H9 (cell line): ENCODE measurements at regions not wholly inside any gene's neighbourhood (a gene's known extent, or its start where the extent isn't known, plus 50 kb on each side); places are given as distances from the start of the nearest gene placed in this dataset.

ENCODE experiments used
- DNase-seq: peaks from one replicate; pipeline ENCODE4 v3.0.0-alpha.2; 2017
- H2AFZ ChIP-seq: one replicate; pipeline ENCODE4 v1.6.1; 2013; ENCODE audit warnings: mild to moderate bottlenecking, low read length, control low read depth, moderate library complexity
- H2AK5ac ChIP-seq: 2 replicates; pipeline ENCODE4 v1.6.1; 2013; ENCODE audit warnings: low read length, control low read depth, mixed read lengths; ENCODE audit not compliant: insufficient read length
- H2BK120ac ChIP-seq: one replicate; pipeline ENCODE4 v1.6.1; 2013; ENCODE audit warnings: low read depth, mild to moderate bottlenecking, low read length, control low read depth, inconsistent platforms; ENCODE audit not compliant: poor library complexity, severe bottlenecking
- H2BK12ac ChIP-seq: 2 replicates; pipeline ENCODE4 v1.6.1; 2013; ENCODE audit warnings: low read length, control low read depth, mixed read lengths, low read depth; ENCODE audit not compliant: insufficient read length
- H2BK15ac ChIP-seq: 2 replicates; pipeline ENCODE4 v1.6.1; 2013; ENCODE audit warnings: low read depth, low read length, control low read depth
- H2BK20ac ChIP-seq: one replicate; pipeline ENCODE4 v1.6.1; 2013; ENCODE audit warnings: low read depth, mild to moderate bottlenecking, low read length, control low read depth, inconsistent platforms; ENCODE audit not compliant: poor library complexity, severe bottlenecking
- H2BK5ac ChIP-seq: 2 replicates; pipeline ENCODE4 v1.6.1; 2013; ENCODE audit warnings: low read length, control low read depth, mixed read lengths; ENCODE audit not compliant: insufficient read length
- H3K14ac ChIP-seq: 2 replicates; pipeline ENCODE4 v1.6.1; 2013; ENCODE audit warnings: low read length, control low read depth; ENCODE audit not compliant: insufficient read depth
- H3K18ac ChIP-seq: 2 replicates; pipeline ENCODE4 v1.6.1; 2013; ENCODE audit warnings: low read depth, mild to moderate bottlenecking, mixed read lengths, low read length, control low read depth; ENCODE audit not compliant: insufficient read length
- H3K23ac ChIP-seq: 2 replicates; pipeline ENCODE4 v1.6.1; 2013; ENCODE audit warnings: low read length, control low read depth, mixed read lengths, low read depth; ENCODE audit not compliant: insufficient read length
- H3K23me2 ChIP-seq: 2 replicates; pipeline ENCODE4 v1.6.1; 2013; ENCODE audit warnings: low read depth, mild to moderate bottlenecking, mixed read lengths, low read length, control low read depth; ENCODE audit not compliant: insufficient read length, poor library complexity, severe bottlenecking
- H3K27ac ChIP-seq: 2 replicates; pipeline ENCODE4 v1.5.1; 2013; ENCODE audit warnings: low read length, control low read depth, mixed read lengths, low read depth; ENCODE audit not compliant: insufficient read length
- H3K27me3 ChIP-seq: 2 replicates; pipeline ENCODE4 v1.6.1; 2013; ENCODE audit warnings: low read length, control low read depth, inconsistent platforms; ENCODE audit not compliant: insufficient read depth
- H3K4ac ChIP-seq: 2 replicates; pipeline ENCODE4 v1.6.1; 2013; ENCODE audit warnings: low read depth, mild to moderate bottlenecking, control low read depth, inconsistent platforms, low read length, moderate library complexity
- H3K4me1 ChIP-seq: 2 replicates; pipeline ENCODE4 v1.6.1; 2013; ENCODE audit warnings: low read length, control low read depth, inconsistent platforms; ENCODE audit not compliant: insufficient read depth
- H3K4me2 ChIP-seq: 2 replicates; pipeline ENCODE4 v1.6.1; 2013; ENCODE audit warnings: low read length, control low read depth, mixed read lengths; ENCODE audit not compliant: insufficient read length, insufficient read depth
- H3K56ac ChIP-seq: 2 replicates; pipeline ENCODE4 v1.6.1; 2013; ENCODE audit warnings: low read depth, mild to moderate bottlenecking, mixed read lengths, low read length, control low read depth; ENCODE audit not compliant: insufficient read length
- H3K79me1 ChIP-seq: 2 replicates; pipeline ENCODE4 v1.6.1; 2013; ENCODE audit warnings: low read depth, mild to moderate bottlenecking, moderate library complexity, low read length, control low read depth, inconsistent platforms; ENCODE audit not compliant: insufficient read depth, poor library complexity, severe bottlenecking
- H3K79me2 ChIP-seq: 2 replicates; pipeline ENCODE4 v1.6.1; 2013; ENCODE audit warnings: low read length, control low read depth, inconsistent platforms; ENCODE audit not compliant: insufficient read depth
- H3K9ac ChIP-seq: 2 replicates; pipeline ENCODE4 v1.6.1; 2013; ENCODE audit warnings: low read length, control low read depth, mixed read lengths; ENCODE audit not compliant: insufficient read length; ENCODE audit errors: extremely low read depth
- H3K9me3 ChIP-seq: one replicate; pipeline ENCODE4 v1.6.1; 2013; ENCODE audit warnings: low read depth, low read length, inconsistent platforms; ENCODE audit not compliant: control insufficient read depth
- H3T11ph ChIP-seq: one replicate; pipeline ENCODE4 v1.6.1; 2013; ENCODE audit warnings: mild to moderate bottlenecking, low read length, control low read depth, inconsistent platforms
- H4K20me1 ChIP-seq: one replicate; pipeline ENCODE4 v1.6.1; 2013; ENCODE audit not compliant: control insufficient read depth, insufficient read length, insufficient read depth
- H4K5ac ChIP-seq: 2 replicates; pipeline ENCODE4 v1.6.1; 2013; ENCODE audit warnings: low read depth, mild to moderate bottlenecking, mixed read lengths, low read length, control low read depth; ENCODE audit not compliant: insufficient read length
- H4K8ac ChIP-seq: replicated peaks from 2 replicates; pipeline ENCODE4 v1.6.1; 2013; ENCODE audit warnings: low read length, control low read depth, mixed read lengths, low read depth; ENCODE audit not compliant: insufficient read length
- H4K91ac ChIP-seq: 2 replicates; pipeline ENCODE4 v1.6.1; 2013; ENCODE audit warnings: low read depth, mild to moderate bottlenecking, moderate library complexity, mixed read lengths, low read length, control low read depth; ENCODE audit not compliant: insufficient read length
- H3K27ac Mint-ChIP-seq, 3 experiments: 2 replicates in 2 of 3; 3 replicates in 1 of 3; pipeline ENCODE4 v1.8.0; 2020 to 2021; ENCODE audit warnings: mixed read lengths in 3 of 3, mild to moderate bottlenecking in 1 of 3, moderate library complexity in 1 of 3
- H3K27me3 Mint-ChIP-seq: 2 replicates; pipeline ENCODE4 v1.8.0; 2021; ENCODE audit warnings: low read depth, mild to moderate bottlenecking, moderate library complexity, mixed read lengths
- H3K36me3 Mint-ChIP-seq, 3 experiments: 2 replicates in 2 of 3; 3 replicates in 1 of 3; pipeline ENCODE4 v1.8.0; 2020 to 2021; ENCODE audit warnings: low read depth in 3 of 3, mixed read lengths in 3 of 3; ENCODE audit not compliant: insufficient read depth in 1 of 3
- H3K4me1 Mint-ChIP-seq, 2 experiments: 2 replicates each; pipeline ENCODE4 v1.8.0; 2020; ENCODE audit warnings: mixed read lengths in 2 of 2
- H3K4me3 Mint-ChIP-seq, 2 experiments: 2 replicates in 1 of 2; 3 replicates in 1 of 2; pipeline ENCODE4 v1.8.0; 2020 to 2021; ENCODE audit warnings: mild to moderate bottlenecking in 2 of 2, mixed read lengths in 2 of 2, moderate library complexity in 1 of 2
- H3K9me3 Mint-ChIP-seq, 2 experiments: 2 replicates in 1 of 2; 3 replicates in 1 of 2; pipeline ENCODE4 v1.8.0; 2020; ENCODE audit warnings: mild to moderate bottlenecking in 2 of 2, mixed read lengths in 2 of 2, moderate library complexity in 1 of 2
- WGBS: extraction: QIAGEN DNeasy Blood & Tissue Kit; methylation state at CpG from one replicate; pipeline ENCODE4 v1.1.7; 2013; ENCODE audit warnings: missing lambda C conversion rate, low lambda C conversion rate, mixed read lengths; ENCODE audit not compliant: insufficient read length; ENCODE audit errors: extremely low coverage; 5-methylcytosine and 5-hydroxymethylcytosine counted together
- TF ChIP-seq, protein P1 (sequence below): fragments of 200-600 bp; sonication (generic); conservative IDR thresholded peaks from 3 replicates; pipeline ENCODE4 v1.8.0; 2021; ENCODE audit warnings: antibody characterized with exemption, mild to moderate bottlenecking

DNA sequence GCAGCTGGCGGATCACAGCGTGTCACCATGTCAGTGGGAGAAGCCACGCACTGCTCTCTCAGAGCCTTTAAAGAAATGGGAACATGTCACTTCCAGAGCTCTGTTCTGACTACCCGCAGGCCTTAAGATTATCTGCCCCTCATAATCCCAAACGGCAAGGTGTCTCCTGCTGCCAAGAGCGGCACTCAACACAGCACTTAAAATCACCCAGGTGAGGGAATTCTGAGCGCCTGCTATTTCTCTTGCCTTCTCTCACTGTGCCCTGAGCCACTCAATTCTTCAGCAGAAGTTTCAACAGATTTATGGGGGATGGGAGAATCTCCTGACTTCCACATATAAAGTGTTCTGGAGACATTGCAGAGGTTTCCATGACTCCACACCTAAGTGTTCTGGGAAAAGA is 137.9 kb downstream of the LMO4 start:
- H4K8ac ChIP-seq = no peak overlapping the region
- H4K20me1 ChIP-seq = no peaks in the 10 kb centered on the region
- H3K18ac ChIP-seq = no peak overlapping the region
- H3K56ac ChIP-seq = no peak overlapping the region
- H2AK5ac ChIP-seq = no peak overlapping the region
- no peak overlapping the region for H3K14ac ChIP-seq
- no peak overlapping the region for H2BK5ac ChIP-seq
- no peak overlapping the region for H3K23ac ChIP-seq
- no peak overlapping the region for H3K27ac ChIP-seq
- no peak overlapping the region for H4K91ac ChIP-seq
- no peak overlapping the region for H3K4ac ChIP-seq
- H2AFZ ChIP-seq = no peak overlapping the region
- H2BK120ac ChIP-seq = no peak overlapping the region
- H3K27ac Mint-ChIP-seq = no peak overlapping the region
- H3K9me3 Mint-ChIP-seq = peaks cover 0 to 4% of the 10 kb centered on the region in 2 experiments; a peak in 2 of 5 replicates
- no peak overlapping the region for H3K4me2 ChIP-seq
- H3K4me3 Mint-ChIP-seq = no peak overlapping the region
- no peak overlapping the region for H4K5ac ChIP-seq
- WGBS = no CpG with 5 or more reads among the region's 7 CpGs
- peaks cover 16% of the 10 kb centered on the region in 2 experiments for H3K4me1 Mint-ChIP-seq
- no peak overlapping the region for H2BK15ac ChIP-seq
- no peak for DNase-seq
- no peak overlapping the region for H2BK12ac ChIP-seq
- H3K4me1 ChIP-seq = no peaks in the 10 kb centered on the region; the same call in 1 of the 2 replicates
- no peaks in the 10 kb centered on the region for H3K9me3 ChIP-seq
- peaks cover 0 to 4% (median 0%) of the 10 kb centered on the region in 3 experiments; a peak in 1 of 7 replicates for H3K36me3 Mint-ChIP-seq
- TF ChIP-seq, protein P1, sequence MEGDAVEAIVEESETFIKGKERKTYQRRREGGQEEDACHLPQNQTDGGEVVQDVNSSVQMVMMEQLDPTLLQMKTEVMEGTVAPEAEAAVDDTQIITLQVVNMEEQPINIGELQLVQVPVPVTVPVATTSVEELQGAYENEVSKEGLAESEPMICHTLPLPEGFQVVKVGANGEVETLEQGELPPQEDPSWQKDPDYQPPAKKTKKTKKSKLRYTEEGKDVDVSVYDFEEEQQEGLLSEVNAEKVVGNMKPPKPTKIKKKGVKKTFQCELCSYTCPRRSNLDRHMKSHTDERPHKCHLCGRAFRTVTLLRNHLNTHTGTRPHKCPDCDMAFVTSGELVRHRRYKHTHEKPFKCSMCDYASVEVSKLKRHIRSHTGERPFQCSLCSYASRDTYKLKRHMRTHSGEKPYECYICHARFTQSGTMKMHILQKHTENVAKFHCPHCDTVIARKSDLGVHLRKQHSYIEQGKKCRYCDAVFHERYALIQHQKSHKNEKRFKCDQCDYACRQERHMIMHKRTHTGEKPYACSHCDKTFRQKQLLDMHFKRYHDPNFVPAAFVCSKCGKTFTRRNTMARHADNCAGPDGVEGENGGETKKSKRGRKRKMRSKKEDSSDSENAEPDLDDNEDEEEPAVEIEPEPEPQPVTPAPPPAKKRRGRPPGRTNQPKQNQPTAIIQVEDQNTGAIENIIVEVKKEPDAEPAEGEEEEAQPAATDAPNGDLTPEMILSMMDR = no peak
- no peak overlapping the region for H3K9ac ChIP-seq
- H3K27me3 Mint-ChIP-seq = no peaks in the 10 kb centered on the region; the same call in 1 of the 2 replicates
- H3K79me1 ChIP-seq = no peaks in the 10 kb centered on the region
- no peaks in the 10 kb centered on the region for H3K23me2 ChIP-seq
- no peaks in the 10 kb centered on the region for H3K79me2 ChIP-seq
- no peak overlapping the region for H3T11ph ChIP-seq
- H2BK20ac ChIP-seq = no peak overlapping the region
- no peaks in the 10 kb centered on the region for H3K27me3 ChIP-seq
